Kidney (tissue), 13 donors: ENCODE measurements at regions not wholly inside any gene's neighbourhood (a gene's known extent, or its start where the extent isn't known, plus 50 kb on each side); places are given as distances from the start of the nearest gene placed in this dataset.

Source experiments
- DNase-seq, 5 donors: peaks; one replicate each; pipeline ENCODE4 v3.0.0-alpha.2; 2013 to 2020
- FAIRE-seq: peaks from 2 replicates; lab custom pipeline; 2012; peaks lifted over from hg19 to GRCh38; lab: Jason Lieb, UNC
- H3K27ac ChIP-seq, 2 donors: one replicate each; pipeline ENCODE4 v1.7.0; 2013; ENCODE audit warnings: low read depth in 2 of 2, low read length in 2 of 2, inconsistent platforms in 1 of 2
- H3K27me3 ChIP-seq: one replicate; pipeline ENCODE4 v1.7.1; 2013; ENCODE audit warnings: low read length, inconsistent platforms; ENCODE audit not compliant: control insufficient read depth, insufficient read depth
- H3K36me3 ChIP-seq, 3 donors: one replicate each; pipeline versions ENCODE4 v1.7.0 to v1.7.1; 2013; ENCODE audit warnings: low read length in 3 of 3, control low read depth in 1 of 3, inconsistent platforms in 1 of 3; ENCODE audit not compliant: insufficient read depth in 3 of 3, control insufficient read depth in 2 of 3
- H3K4me1 ChIP-seq, 3 donors: one replicate each; pipeline versions ENCODE4 v1.7.0 to v1.7.1; 2013; ENCODE audit warnings: low read length in 3 of 3, inconsistent platforms in 1 of 3, low read depth in 1 of 3; ENCODE audit not compliant: control insufficient read depth in 2 of 3, insufficient read depth in 2 of 3
- H3K4me3 ChIP-seq, 3 donors: one replicate each; pipeline versions ENCODE4 v1.7.0 to v1.8.1; 2013; ENCODE audit warnings: low read length in 3 of 3, control low read depth in 1 of 3, inconsistent platforms in 1 of 3
- H3K9ac ChIP-seq, 3 donors: one replicate each; pipeline versions ENCODE4 v1.7.0 to v1.7.1; 2013; ENCODE audit warnings: low read length in 3 of 3, control low read depth in 1 of 3, inconsistent platforms in 1 of 3
- H3K9me3 ChIP-seq, 3 donors: one replicate each; pipeline versions ENCODE4 v1.7.0 to v1.7.1; 2013; ENCODE audit warnings: low read length in 3 of 3, control low read depth in 1 of 3, inconsistent platforms in 1 of 3; ENCODE audit not compliant: control insufficient read depth in 2 of 3, insufficient read depth in 1 of 3
- CTCF ChIP-seq: IDR thresholded peaks from 3 replicates; pipeline ENCODE4 v1.5.1; 2012; ENCODE audit warnings: mild to moderate bottlenecking, moderate library complexity, borderline replicate concordance; ENCODE audit not compliant: insufficient read depth; ENCODE audit errors: extremely low read depth
- intact Hi-C: fragments of 100-400 bp; cut with DNase I; formaldehyde crosslinking; loops from one replicate; pipeline ENCODE4 v1.11.1; 2022
- donor health status: control.
- donor health status: control.
- donor health status: control.
- donor health status: control.
- donor health status: control.
- donor health status: DM: yes; HTN: yes; CAD: no.
- donor health status: Normal renal cell carcinoma (clear cell type).

DNA sequence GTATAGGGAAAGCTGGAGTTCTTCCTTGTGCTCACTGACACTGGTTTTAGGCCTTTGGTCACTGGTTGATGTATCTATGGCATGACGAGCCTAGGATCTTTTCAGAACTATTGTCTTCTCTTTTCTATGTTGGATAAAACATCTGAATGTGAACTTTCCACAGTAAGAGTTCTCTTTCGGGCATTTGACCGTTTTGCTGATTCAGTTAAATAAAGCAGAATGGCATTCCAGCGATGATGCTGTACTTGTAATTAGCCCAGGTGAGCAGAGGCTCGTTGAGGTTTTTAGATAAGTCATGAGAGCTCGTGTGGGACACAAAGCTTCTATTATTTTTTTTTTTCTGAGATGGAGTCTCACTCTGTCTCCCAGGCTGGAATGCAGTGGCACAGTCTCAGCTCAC lies 160.2 kb upstream of the DPP6 start:
- DNase-seq (no peak), FAIRE-seq (no peak)
- no peak overlapping the region for H3K27ac ChIP-seq
- TF ChIP-seq CTCF = no peak
- no peaks in the 10 kb centered on the region for H3K27me3 ChIP-seq
- H3K4me1 ChIP-seq = no peaks in the 10 kb centered on the region
- no peak overlapping the region for H3K4me3 ChIP-seq
- intact Hi-C loops = no loop called here
- H3K36me3 ChIP-seq = no peaks in the 10 kb centered on the region
- no peaks in the 10 kb centered on the region for H3K9me3 ChIP-seq
- H3K9ac ChIP-seq = no peak overlapping the region

DNA sequence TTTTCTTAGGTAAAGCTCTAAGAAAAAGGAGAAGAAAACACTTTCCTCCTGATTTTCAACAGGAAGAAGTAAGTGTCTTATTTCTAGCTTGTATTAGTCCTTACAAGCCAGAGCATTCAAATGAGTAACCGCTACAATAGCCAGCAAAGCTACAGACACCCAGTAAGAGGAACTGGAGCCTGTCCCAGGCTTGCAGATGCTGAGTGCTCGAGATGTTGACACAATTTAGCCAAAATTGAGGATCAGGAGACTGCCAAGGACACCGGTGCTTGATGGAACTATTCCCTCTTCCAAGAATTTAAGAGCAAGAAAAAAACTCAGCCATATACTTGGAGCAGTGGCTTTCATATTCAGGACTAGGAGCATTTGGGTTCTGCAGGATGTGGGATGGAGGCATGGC lies 149.3 kb upstream of the DPP6 start:
- Histone ChIP-seq H3K27ac (no peak overlapping the region), H3K9ac (no peak overlapping the region), H3K9me3 (no peaks in the 10 kb centered on the region), H3K4me1 (no peaks in the 10 kb centered on the region), H3K4me3 (no peak overlapping the region), H3K36me3 (no peaks in the 10 kb centered on the region), H3K27me3 (no peaks in the 10 kb centered on the region)
- DNase-seq (no peak), FAIRE-seq (no peak)
- no peak for TF ChIP-seq CTCF
- intact Hi-C loops = no loop called here

GRCh38 chr7:153912211-153912610 lies 140.0 kb upstream of the DPP6 start:
- DNase-seq (peak in 1 of 5 donors; percentile 49), FAIRE-seq (no peak)
- H3K9ac ChIP-seq = no peak overlapping the region
- no peaks in the 10 kb centered on the region for H3K4me1 ChIP-seq
- intact Hi-C loops = no loop called here
- H3K36me3 ChIP-seq = no peaks in the 10 kb centered on the region
- no peak overlapping the region for H3K4me3 ChIP-seq
- no peaks in the 10 kb centered on the region for H3K27me3 ChIP-seq
- H3K27ac ChIP-seq = no peak overlapping the region
- H3K9me3 ChIP-seq = no peaks in the 10 kb centered on the region
- no peak for TF ChIP-seq CTCF

GRCh38 chr7:153920126-153920525 lies 132.1 kb upstream of the DPP6 start:
- Histone ChIP-seq H3K4me1 (peaks cover 0 to 6% (median 0%) of the 10 kb centered on the region in 3 donors), H3K9me3 (peaks cover 0 to 1% (median 0%) of the 10 kb centered on the region in 3 donors), H3K9ac (no peak overlapping the region), H3K27ac (no peak overlapping the region), H3K4me3 (no peak overlapping the region), H3K36me3 (no peaks in the 10 kb centered on the region), H3K27me3 (no peaks in the 10 kb centered on the region)
- no peak for FAIRE-seq
- peak in 1 of 5 donors; percentile 55 for DNase-seq
- intact Hi-C loops = no loop called here
- TF ChIP-seq CTCF = no peak
